Activated CD4-positive, alpha-beta T cell treated with anti-CD3 and anti-CD28 coated beads, Interleukin-2, amount 10 ng/mL, durations not matched to agents 7 days and 5 days (primary cell): ENCODE measurements at regions not wholly inside any gene's neighbourhood (a gene's known extent, or its start where the extent isn't known, plus 50 kb on each side); places are given as distances from the start of the nearest gene placed in this dataset.
"Not testable (repeated sequence)": the region's sequence is repeated elsewhere in the genome, so short reads cannot be mapped to it uniquely, and the experiment has no call there.

Source experiments
- CTCF ChIA-PET: fragments of 350-600 bp; sonication (Branson Sonifier 250); formaldehyde crosslinking; loops from one replicate; lab custom pipeline; 2021; ENCODE audit warnings: antibody characterized with exemption; lab: Charles Lee
- POLR2A ChIA-PET: fragments of 350-600 bp; sonication (Branson Sonifier 250); formaldehyde crosslinking; loops from one replicate; lab custom pipeline; 2021; ENCODE audit warnings: antibody characterized with exemption; lab: Charles Lee
- DNase-seq: peaks from one replicate; pipeline ENCODE4 v3.0.0-alpha.2; 2020
- H3K27ac Mint-ChIP-seq: one replicate; pipeline ENCODE4 v1.8.0; 2021; ENCODE audit warnings: mild to moderate bottlenecking, moderate library complexity, mixed read lengths
- H3K27me3 Mint-ChIP-seq: one replicate; pipeline ENCODE4 v1.8.0; 2021; ENCODE audit warnings: mixed read lengths
- H3K36me3 Mint-ChIP-seq: one replicate; pipeline ENCODE4 v1.8.0; 2021; ENCODE audit warnings: low read depth, mixed read lengths
- H3K4me1 Mint-ChIP-seq: one replicate; pipeline ENCODE4 v1.8.0; 2021; ENCODE audit warnings: mixed read lengths
- H3K4me3 Mint-ChIP-seq: one replicate; pipeline ENCODE4 v1.8.0; 2021; ENCODE audit warnings: mild to moderate bottlenecking, moderate library complexity, mixed read lengths
- H3K9me3 Mint-ChIP-seq: one replicate; pipeline ENCODE4 v1.8.0; 2021; ENCODE audit warnings: mixed read lengths

DNA sequence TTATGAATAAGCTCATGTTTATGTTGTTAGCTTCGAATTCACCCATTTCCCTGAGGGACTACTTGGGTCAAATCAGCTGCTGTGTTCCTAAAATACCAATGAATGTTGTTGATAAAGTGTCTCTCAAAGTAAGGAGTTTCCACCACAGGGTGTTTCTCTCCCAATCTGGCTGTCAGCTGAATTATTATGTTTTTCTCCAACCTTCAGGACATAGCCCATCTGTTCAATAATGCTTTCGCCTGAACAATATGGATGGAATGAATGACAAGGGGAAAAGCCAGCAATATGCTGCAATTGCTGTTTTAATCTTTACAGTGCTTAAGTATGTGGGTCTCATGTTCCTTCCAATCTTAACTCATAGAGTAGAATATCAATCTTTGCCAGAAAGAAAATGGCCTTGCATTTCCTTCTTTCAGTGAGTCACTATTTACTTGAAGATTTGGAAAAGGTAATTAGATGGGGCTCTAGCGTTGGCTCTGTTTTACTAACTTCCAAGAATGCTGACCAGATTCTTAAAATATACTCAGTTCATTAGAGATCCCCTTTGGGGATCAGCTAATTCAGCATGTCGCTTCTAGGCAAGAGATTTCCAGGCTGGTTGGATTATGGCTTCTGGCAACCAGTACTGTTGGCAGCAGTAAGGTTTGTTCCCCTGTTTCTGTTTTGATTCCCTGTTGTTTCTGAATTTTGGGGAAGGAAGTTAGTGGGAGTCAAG, 410.5 kb downstream of the PPP3CA start:
- CTCF ChIA-PET = interaction anchor here (0.7 kb wide), 1 partner anchor 809 kb away, joined by 3 read pairs; no protein-coding TSS in a partner anchor
- POLR2A ChIA-PET = no interaction called here

GRCh38 chr4:100935090-100935489, 412.2 kb downstream of the PPP3CA start:
- Mint-ChIP-seq H3K4me1 (peaks cover 6% of the 10 kb centered on the region), H3K27ac (no peak overlapping the region), H3K4me3 (no peak overlapping the region), H3K27me3 (peaks cover 11% of the 10 kb centered on the region), H3K9me3 (no peaks in the 10 kb centered on the region), H3K36me3 (no peaks in the 10 kb centered on the region)
- CTCF ChIA-PET = no interaction called here
- DNase-seq = no peak
- POLR2A ChIA-PET = no interaction called here

More for the DNA sequence above, 410.5 kb downstream of the PPP3CA start:
- H3K27me3 Mint-ChIP-seq = peaks cover 13% of the 10 kb centered on the region
- H3K27ac Mint-ChIP-seq = no peak overlapping the region
- H3K4me3 Mint-ChIP-seq = no peak overlapping the region
- H3K9me3 Mint-ChIP-seq = no peaks in the 10 kb centered on the region
- no peaks in the 10 kb centered on the region for H3K36me3 Mint-ChIP-seq
- no peak for DNase-seq
- H3K4me1 Mint-ChIP-seq = peaks cover 6% of the 10 kb centered on the region

GRCh38 chr4:100933628-100934027, 413.7 kb downstream of the PPP3CA start:
- peaks cover 9% of the 10 kb centered on the region for H3K27me3 Mint-ChIP-seq
- H3K27ac Mint-ChIP-seq = peak overlapping the region; percentile 60
- H3K9me3 Mint-ChIP-seq = no peaks in the 10 kb centered on the region
- ChIA-PET POLR2A (interaction anchor here (0.6 kb wide), 1 partner anchor 195 kb away, joined by 3 read pairs; no protein-coding TSS in a partner anchor), CTCF (no interaction called here)
- H3K4me3 Mint-ChIP-seq = peak overlapping the region; percentile 7
- H3K4me1 Mint-ChIP-seq = peaks cover 6% of the 10 kb centered on the region
- DNase-seq = no peak
- no peaks in the 10 kb centered on the region for H3K36me3 Mint-ChIP-seq

DNA sequence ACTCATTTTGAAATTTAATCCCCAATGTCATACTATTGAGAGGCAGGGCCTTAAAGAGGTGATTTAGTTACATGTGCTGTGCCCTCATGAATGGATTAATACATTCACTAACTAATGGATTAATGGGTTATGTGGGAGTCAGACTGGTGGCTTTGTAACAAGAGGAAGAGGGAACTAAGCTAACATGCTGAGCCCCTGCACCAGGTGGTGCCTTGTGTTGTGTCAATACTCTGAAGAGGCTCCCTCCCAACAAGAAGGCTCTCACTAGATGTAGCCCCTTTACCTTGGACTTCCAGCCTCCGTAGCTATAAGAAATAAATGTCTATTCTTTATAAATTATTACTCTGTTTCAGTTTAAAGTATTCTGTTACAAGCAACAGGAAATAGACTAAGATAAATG, 411.9 kb upstream of the EMCN start:
- DNase-seq = no peak
- Mint-ChIP-seq H3K36me3 (no peaks in the 10 kb centered on the region), H3K4me1 (peaks cover 6% of the 10 kb centered on the region), H3K4me3 (no peak overlapping the region), H3K9me3 (no peaks in the 10 kb centered on the region), H3K27me3 (peaks cover 8% of the 10 kb centered on the region), H3K27ac (no peak overlapping the region)
- CTCF ChIA-PET = interaction anchor here (0.6 kb wide), 1 partner anchor 65 kb away, joined by 3 read pairs; no protein-coding TSS in a partner anchor
- POLR2A ChIA-PET = no interaction called here

GRCh38 chr4:100929135-100929534, 411.3 kb upstream of the EMCN start:
- Mint-ChIP-seq H3K27ac (no peak overlapping the region), H3K4me1 (peaks cover 6% of the 10 kb centered on the region), H3K36me3 (no peaks in the 10 kb centered on the region), H3K4me3 (no peak overlapping the region), H3K27me3 (peaks cover 10% of the 10 kb centered on the region), H3K9me3 (no peaks in the 10 kb centered on the region)
- CTCF ChIA-PET = no interaction called here
- no peak for DNase-seq
- POLR2A ChIA-PET = no interaction called here

- CTCF ChIA-PET = no interaction called here
- H3K9me3 Mint-ChIP-seq = no peaks in the 10 kb centered on the region
Measured at GRCh38 chr4:100926039-100926717, 408.4 kb upstream of the EMCN start.

GRCh38 chr4:100913685-100914084, 395.9 kb upstream of the EMCN start:
- H3K27ac Mint-ChIP-seq = no peak overlapping the region
- ChIA-PET CTCF (no interaction called here), POLR2A (no interaction called here)
- peaks cover 3% of the 10 kb centered on the region for H3K27me3 Mint-ChIP-seq
- no peak for DNase-seq
- no peaks in the 10 kb centered on the region for H3K4me1 Mint-ChIP-seq
- H3K36me3 Mint-ChIP-seq = no peaks in the 10 kb centered on the region
- H3K4me3 Mint-ChIP-seq = no peak overlapping the region
- no peaks in the 10 kb centered on the region for H3K9me3 Mint-ChIP-seq

More at GRCh38 chr4:100926039-100926717, 408.4 kb upstream of the EMCN start:
- no peaks in the 10 kb centered on the region for H3K36me3 Mint-ChIP-seq
- no peak overlapping the region for H3K27ac Mint-ChIP-seq
- POLR2A ChIA-PET = no interaction called here
- no peak overlapping the region for H3K4me3 Mint-ChIP-seq
- no peaks in the 10 kb centered on the region for H3K4me1 Mint-ChIP-seq
- DNase-seq = no peak
- peaks cover 10% of the 10 kb centered on the region for H3K27me3 Mint-ChIP-seq

- Mint-ChIP-seq H3K27ac (no peak overlapping the region), H3K27me3 (peaks cover 9% of the 10 kb centered on the region), H3K4me3 (no peak overlapping the region), H3K36me3 (no peaks in the 10 kb centered on the region), H3K9me3 (no peaks in the 10 kb centered on the region), H3K4me1 (no peaks in the 10 kb centered on the region)
- POLR2A ChIA-PET = no interaction called here
- CTCF ChIA-PET = no interaction called here
- DNase-seq = no peak
Measured at GRCh38 chr4:100908540-100908939, 390.7 kb upstream of the EMCN start.

GRCh38 chr4:100907465-100908454, 389.9 kb upstream of the EMCN start:
- CTCF ChIA-PET = no interaction called here
- peaks cover 2% of the 10 kb centered on the region for H3K9me3 Mint-ChIP-seq
- POLR2A ChIA-PET = no interaction called here
- no peaks in the 10 kb centered on the region for H3K36me3 Mint-ChIP-seq
- no peak overlapping the region for H3K4me3 Mint-ChIP-seq
- peaks cover 16% of the 10 kb centered on the region for H3K27me3 Mint-ChIP-seq
- no peaks in the 10 kb centered on the region for H3K4me1 Mint-ChIP-seq
- no peak for DNase-seq
- no peak overlapping the region for H3K27ac Mint-ChIP-seq

DNA sequence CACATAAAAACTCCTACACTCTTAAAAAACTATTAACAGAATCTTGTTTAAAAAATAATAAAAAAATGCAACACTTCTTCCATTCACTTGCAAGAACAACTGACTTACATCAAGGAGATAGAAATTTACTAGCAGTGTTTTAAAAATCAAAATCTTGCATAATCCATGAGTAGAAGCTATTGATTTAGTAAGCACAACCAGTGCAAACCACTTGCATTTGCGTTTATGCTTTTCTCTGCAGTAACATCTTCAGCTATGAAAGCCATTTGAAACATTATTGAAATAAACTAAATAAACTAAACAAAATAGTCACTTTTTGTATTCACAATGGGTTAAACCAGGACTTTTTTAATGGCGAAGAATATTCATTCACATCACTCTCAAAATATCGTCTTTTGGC, 389.2 kb upstream of the EMCN start:
- Mint-ChIP-seq H3K4me1 (no peaks in the 10 kb centered on the region), H3K36me3 (no peaks in the 10 kb centered on the region), H3K9me3 (peaks cover 2% of the 10 kb centered on the region), H3K27me3 (peaks cover 14% of the 10 kb centered on the region), H3K4me3 (no peak overlapping the region), H3K27ac (no peak overlapping the region)
- no peak for DNase-seq
- ChIA-PET POLR2A (no interaction called here), CTCF (no interaction called here)

- H3K4me3 Mint-ChIP-seq, DNase-seq, H3K36me3 Mint-ChIP-seq, POLR2A ChIA-PET, H3K9me3 Mint-ChIP-seq, H3K4me1 Mint-ChIP-seq, CTCF ChIA-PET, H3K27ac Mint-ChIP-seq: not testable (repeated sequence)
- H3K27me3 Mint-ChIP-seq = peaks cover 19% of the 10 kb centered on the region
Measured at GRCh38 chr4:100900945-100901344, 383.1 kb upstream of the EMCN start.

DNA sequence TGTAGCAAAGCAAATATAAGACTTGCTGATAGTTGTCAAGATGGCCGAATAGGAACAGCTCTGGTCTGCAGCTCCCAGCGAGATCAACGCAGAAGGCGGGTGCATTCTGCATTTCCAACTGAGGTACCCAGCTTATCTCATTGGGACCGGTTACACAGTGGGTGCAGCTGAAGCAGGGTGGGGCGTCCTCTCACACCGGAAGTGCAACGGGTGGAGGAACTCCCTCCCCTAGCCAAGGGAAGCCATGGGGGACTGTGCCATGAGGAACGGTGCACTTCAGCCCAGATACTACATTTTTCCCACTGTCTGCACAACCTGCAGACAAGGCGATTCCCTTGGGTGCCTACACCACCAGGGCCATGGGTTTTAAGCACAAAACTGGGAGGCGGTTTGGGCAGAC, 382.3 kb upstream of the EMCN start:
- ChIA-PET CTCF (interaction anchor here (0.6 kb wide), 1 partner anchor 350 kb away, joined by 3 read pairs; no protein-coding TSS in a partner anchor), POLR2A (no interaction called here)
- Mint-ChIP-seq H3K4me3 (no peak overlapping the region), H3K9me3 (peaks cover 5% of the 10 kb centered on the region), H3K27ac (no peak overlapping the region), H3K36me3 (peaks cover 5% of the 10 kb centered on the region), H3K27me3 (peaks cover 18% of the 10 kb centered on the region), H3K4me1 (peaks cover 11% of the 10 kb centered on the region)
- no peak for DNase-seq
